ENCODE measurements at regions not wholly inside any gene's neighbourhood (a gene's known extent, or its start where the extent isn't known, plus 50 kb on each side); places are given as distances from the start of the nearest gene placed in this dataset.

GRCh38 chr5:145708169-145708568 is 127.0 kb downstream of the PRELID2 start:
- DNase-seq, result no peak

- no peak for DNase-seq
Measured at GRCh38 chr5:145704724-145705123, 130.4 kb downstream of the PRELID2 start.

- no peak for DNase-seq
Measured at GRCh38 chr5:145703856-145704255, 131.3 kb downstream of the PRELID2 start.

- no peak for DNase-seq
Measured at GRCh38 chr5:145701404-145701803, 133.7 kb downstream of the PRELID2 start.

- DNase-seq, result no peak
Measured at GRCh38 chr5:145699846-145700245, 135.3 kb downstream of the PRELID2 start.

- no peak for DNase-seq
Measured at GRCh38 chr5:145697251-145697990, 137.7 kb downstream of the PRELID2 start.

- no peak for DNase-seq
Measured at GRCh38 chr5:145689235-145689634, 145.9 kb downstream of the PRELID2 start.

GRCh38 chr5:145687943-145688342 is 147.2 kb downstream of the PRELID2 start:
- DNase-seq, result no peak

- DNase-seq, result no peak
Measured at GRCh38 chr5:145685417-145685816, 149.7 kb downstream of the PRELID2 start.

GRCh38 chr5:145683431-145683830 is 151.7 kb downstream of the PRELID2 start:
- no peak for DNase-seq

GRCh38 chr5:145682197-145682899 is 152.8 kb downstream of the PRELID2 start:
- DNase-seq, result no peak

- no peak for DNase-seq
Measured at GRCh38 chr5:145681686-145682085, 153.5 kb downstream of the PRELID2 start.

GRCh38 chr5:145681216-145681615 is 153.9 kb downstream of the PRELID2 start:
- DNase-seq, result no peak

- DNase-seq, result no peak
Measured at GRCh38 chr5:145680767-145681166, 154.4 kb downstream of the PRELID2 start.

- no peak for DNase-seq
Measured at GRCh38 chr5:145680169-145680568, 155.0 kb downstream of the PRELID2 start.

GRCh38 chr5:145678255-145678654 is 156.9 kb downstream of the PRELID2 start:
- DNase-seq, result no peak

- DNase-seq, result no peak
Measured at GRCh38 chr5:145673786-145674185, 161.4 kb downstream of the PRELID2 start.

- no peak for DNase-seq
Measured at GRCh38 chr5:145668714-145669113, 166.4 kb downstream of the PRELID2 start.

- no peak for DNase-seq
Measured at GRCh38 chr5:145667742-145668141, 167.4 kb downstream of the PRELID2 start.

- no peak for DNase-seq
Measured at GRCh38 chr5:145666591-145666990, 168.6 kb downstream of the PRELID2 start.

GRCh38 chr5:145661737-145662485 is 173.2 kb downstream of the PRELID2 start:
- DNase-seq, result no peak

GRCh38 chr5:145660897-145661640 is 174.1 kb downstream of the PRELID2 start:
- no peak for DNase-seq

- no peak for DNase-seq
Measured at GRCh38 chr5:145658435-145658834, 176.7 kb downstream of the PRELID2 start.
